HUES64 (cell line): ENCODE measurements at regions not wholly inside any gene's neighbourhood (a gene's known extent, or its start where the extent isn't known, plus 50 kb on each side); places are given as distances from the start of the nearest gene placed in this dataset.

Source experiments
- H3K27ac ChIP-seq: 2 replicates; pipeline ENCODE4 v1.7.0; 2013; ENCODE audit warnings: low read depth, low read length, inconsistent platforms
- H3K27me3 ChIP-seq: 2 replicates; pipeline ENCODE4 v1.6.1; 2013; ENCODE audit warnings: mild to moderate bottlenecking, low read length; ENCODE audit not compliant: insufficient read depth
- H3K36me3 ChIP-seq: 2 replicates; pipeline ENCODE4 v1.6.1; 2013; ENCODE audit warnings: mild to moderate bottlenecking, low read length; ENCODE audit not compliant: insufficient read depth
- H3K4me1 ChIP-seq: 2 replicates; pipeline ENCODE4 v1.6.1; 2013; ENCODE audit warnings: mild to moderate bottlenecking, low read length, moderate library complexity; ENCODE audit not compliant: insufficient read depth
- H3K4me3 ChIP-seq: 2 replicates; pipeline ENCODE4 v1.5.1; 2013; ENCODE audit warnings: mild to moderate bottlenecking, low read length, moderate library complexity
- H3K9ac ChIP-seq: 2 replicates; pipeline ENCODE4 v1.6.1; 2013; ENCODE audit warnings: mild to moderate bottlenecking, low read depth, low read length
- H3K9me3 ChIP-seq: 2 replicates; pipeline ENCODE4 v1.6.1; 2013; ENCODE audit warnings: low read depth, low read length; ENCODE audit not compliant: insufficient read depth
- WGBS: fragments of 150-250, 120-280 bp; methylation state at CpG from one replicate; pipeline ENCODE4 v1.1.7; 2013; ENCODE audit warnings: missing lambda C conversion rate; 5-methylcytosine and 5-hydroxymethylcytosine counted together

DNA sequence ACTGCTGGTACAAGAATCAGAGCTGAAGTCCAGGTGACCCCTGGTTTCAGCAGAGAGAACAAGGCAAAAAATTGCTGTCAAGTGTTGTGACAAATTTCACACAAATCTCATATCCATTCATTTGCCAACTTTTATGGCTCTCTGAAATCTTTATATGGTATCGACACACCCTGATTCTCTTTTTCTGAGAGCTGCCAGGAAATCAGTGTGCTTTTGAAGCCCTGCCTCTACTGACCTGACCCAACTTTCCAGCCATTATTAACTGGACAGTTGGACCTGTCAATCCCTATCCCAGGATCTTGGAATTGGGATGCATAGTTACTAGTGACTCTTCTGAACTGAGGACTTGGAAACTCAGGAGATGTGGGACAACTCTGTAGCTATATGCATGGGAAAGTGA is 288.2 kb upstream of the GADL1 start:
- WGBS: 97% methylated on average over 1 of the region's 1 CpG
- Histone ChIP-seq H3K27ac (no peak overlapping the region), H3K36me3 (no peaks in the 10 kb centered on the region), H3K9me3 (no peaks in the 10 kb centered on the region), H3K27me3 (no peaks in the 10 kb centered on the region), H3K4me1 (0 out of 2 replicates have a peak, but pooled peaks cover 3% of the 10 kb centered on the region), H3K9ac (no peak overlapping the region), H3K4me3 (no peak overlapping the region)

DNA sequence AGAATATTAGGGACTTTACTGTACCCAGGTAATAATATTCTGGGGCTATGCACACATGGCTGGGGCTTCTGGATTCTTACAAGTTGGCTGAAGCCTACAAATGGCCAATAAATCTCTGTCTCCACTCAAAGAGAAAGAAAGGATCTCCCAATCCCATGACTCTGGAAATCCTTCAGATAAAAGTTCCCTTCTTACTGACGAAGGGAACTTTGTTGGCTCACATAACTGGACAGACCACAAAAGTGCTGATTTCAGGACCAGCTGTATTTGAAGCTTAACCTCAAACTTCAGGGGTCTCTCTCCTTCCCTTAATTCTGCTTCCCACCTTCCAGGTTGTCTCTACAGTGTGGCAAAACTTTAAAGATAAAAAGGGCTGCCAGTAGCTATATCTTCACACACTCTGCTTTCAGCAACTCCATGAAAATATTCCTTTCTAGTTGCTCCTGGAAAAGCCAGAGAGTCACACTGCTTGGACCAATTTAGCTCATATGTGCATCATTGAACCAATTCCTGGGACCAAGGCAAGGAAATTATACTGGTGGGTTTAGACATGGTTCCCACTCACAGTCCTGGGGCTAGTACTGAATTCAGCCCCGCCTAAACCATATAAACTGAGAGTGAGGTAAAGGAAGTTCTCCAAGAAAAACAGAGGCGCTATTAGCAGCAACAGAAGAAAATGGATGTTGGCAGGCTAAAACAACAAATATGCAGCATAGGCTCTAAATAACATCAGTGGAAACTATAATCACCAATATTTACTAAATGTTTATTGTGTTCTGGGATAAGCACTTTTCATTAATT is 290.0 kb upstream of the GADL1 start:
- Histone ChIP-seq H3K36me3 (no peaks in the 10 kb centered on the region), H3K9me3 (no peaks in the 10 kb centered on the region), H3K4me3 (no peak overlapping the region), H3K27me3 (no peaks in the 10 kb centered on the region), H3K4me1 (0 out of 2 replicates have a peak, but pooled peaks cover 3% of the 10 kb centered on the region), H3K27ac (no peak overlapping the region), H3K9ac (no peak overlapping the region)
- 93% methylated on average over 3 of the region's 3 CpGs for WGBS

DNA sequence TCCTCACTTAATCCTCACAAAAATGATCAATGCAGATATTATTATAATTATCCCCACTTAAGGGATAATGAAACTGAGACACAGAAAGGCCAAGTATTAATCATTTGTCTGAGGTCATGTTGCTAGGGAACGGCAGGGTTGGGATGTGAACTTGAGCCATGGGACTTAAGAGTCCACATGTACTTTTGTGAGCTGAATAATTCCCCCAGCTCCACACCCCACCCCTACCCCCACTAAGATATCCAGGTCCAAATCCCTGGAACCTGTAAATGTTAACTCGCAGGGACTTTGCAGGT is 290.5 kb upstream of the GADL1 start:
- WGBS: 97% methylated on average over 2 of the region's 2 CpGs
- Histone ChIP-seq H3K4me1 (0 out of 2 replicates have a peak, but pooled peaks cover 3% of the 10 kb centered on the region), H3K36me3 (no peaks in the 10 kb centered on the region)

DNA sequence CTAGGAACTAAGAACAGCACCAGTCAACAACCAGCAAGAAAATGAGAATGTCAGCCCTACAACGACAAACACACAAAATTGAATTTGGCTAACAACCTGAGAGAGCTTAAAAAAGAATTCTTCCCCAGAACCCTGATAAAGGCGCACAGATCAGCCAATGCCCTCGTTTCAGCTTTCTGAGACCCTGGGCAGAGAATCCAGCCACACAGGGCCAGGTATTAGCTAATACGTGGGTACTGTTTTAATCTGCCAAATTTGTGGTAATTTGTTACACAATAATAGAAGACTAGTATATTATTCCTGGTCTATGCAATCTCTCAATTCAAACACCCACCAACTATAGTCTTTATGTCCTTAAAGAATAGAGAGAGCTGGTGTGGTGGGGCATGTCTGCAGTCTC is 291.6 kb upstream of the GADL1 start:
- Histone ChIP-seq H3K27ac (no peak overlapping the region), H3K9ac (no peak overlapping the region), H3K9me3 (no peaks in the 10 kb centered on the region), H3K4me1 (0 out of 2 replicates have a peak, but pooled peaks cover 3% of the 10 kb centered on the region), H3K27me3 (no peaks in the 10 kb centered on the region), H3K36me3 (no peaks in the 10 kb centered on the region), H3K4me3 (no peak overlapping the region)
- 93% methylated on average over 4 of the region's 4 CpGs for WGBS

More for the DNA sequence above, 290.5 kb upstream of the GADL1 start:
- no peaks in the 10 kb centered on the region for H3K9me3 ChIP-seq
- no peak overlapping the region for H3K4me3 ChIP-seq
- H3K27me3 ChIP-seq: no peaks in the 10 kb centered on the region
- H3K27ac ChIP-seq: no peak overlapping the region
- H3K9ac ChIP-seq: no peak overlapping the region

DNA sequence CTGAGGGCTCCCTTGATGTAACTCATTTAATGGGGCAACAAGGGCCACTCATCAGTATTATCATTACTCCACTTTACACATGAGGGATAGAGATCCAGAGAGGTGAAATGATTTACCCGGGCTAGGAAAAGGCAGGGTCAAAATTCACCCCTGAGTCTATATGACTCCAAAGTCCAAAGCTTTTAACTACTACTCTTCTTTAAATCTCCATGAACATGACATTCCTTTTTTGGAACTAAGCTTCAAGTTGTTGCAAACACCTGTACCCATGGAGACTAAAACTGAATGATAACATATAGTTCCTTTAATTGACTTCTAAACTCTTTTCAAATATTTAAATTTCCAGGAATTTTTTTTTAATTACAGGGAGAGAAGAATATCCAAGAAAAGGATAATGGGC is 292.9 kb upstream of the GADL1 start:
- Histone ChIP-seq H3K4me1 (0 out of 2 replicates have a peak, but pooled peaks cover 3% of the 10 kb centered on the region), H3K27ac (no peak overlapping the region), H3K27me3 (no peaks in the 10 kb centered on the region), H3K9me3 (no peaks in the 10 kb centered on the region), H3K9ac (no peak overlapping the region), H3K4me3 (no peak overlapping the region), H3K36me3 (no peaks in the 10 kb centered on the region)
- WGBS: 89% methylated on average over 1 of the region's 1 CpG

DNA sequence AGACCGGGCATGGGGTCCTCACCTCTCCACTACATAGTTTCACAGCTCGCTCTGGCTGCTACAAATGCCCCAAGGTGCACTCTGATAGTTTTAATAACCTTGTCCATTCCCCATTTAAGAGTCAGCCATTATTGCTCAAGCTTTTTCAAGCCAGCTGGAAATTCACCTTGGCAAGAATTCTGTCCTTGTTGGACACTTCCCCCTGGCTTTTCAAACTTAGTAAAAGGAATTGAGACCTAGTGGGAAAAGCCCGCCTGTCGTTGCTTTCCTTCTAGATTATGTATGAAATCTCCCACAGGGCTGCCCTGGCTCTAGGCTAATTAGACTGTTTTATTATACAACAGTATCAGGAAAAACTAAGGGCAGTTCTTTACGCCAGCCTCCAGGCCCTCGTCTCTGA is 293.7 kb upstream of the GADL1 start:
- Histone ChIP-seq H3K27me3 (no peaks in the 10 kb centered on the region), H3K4me1 (0 out of 2 replicates have a peak, but pooled peaks cover 3% of the 10 kb centered on the region), H3K9ac (no peak overlapping the region), H3K4me3 (no peak overlapping the region), H3K27ac (no peak overlapping the region), H3K9me3 (no peaks in the 10 kb centered on the region), H3K36me3 (no peaks in the 10 kb centered on the region)
- WGBS: 90% methylated on average over 6 of the region's 6 CpGs

DNA sequence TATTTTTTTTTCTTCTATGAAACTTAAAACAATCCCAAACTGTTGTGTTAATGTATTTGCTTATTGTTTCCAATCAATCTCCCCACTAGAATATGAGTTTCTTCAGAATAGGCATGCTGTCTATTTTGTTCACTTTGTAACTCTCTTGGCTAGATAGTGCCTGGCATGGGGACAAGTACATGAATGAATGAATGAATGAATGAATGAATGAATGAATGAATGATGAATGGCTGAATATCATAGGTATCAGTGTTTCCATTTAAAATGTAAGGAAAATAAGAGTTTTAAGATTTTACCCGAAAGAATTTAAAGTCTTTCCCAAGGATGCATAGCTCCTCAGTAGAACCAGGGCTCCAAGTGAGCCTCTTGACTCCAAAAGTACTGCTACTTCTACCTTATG is 294.9 kb upstream of the GADL1 start:
- Histone ChIP-seq H3K27me3 (no peaks in the 10 kb centered on the region), H3K36me3 (no peaks in the 10 kb centered on the region), H3K4me1 (0 out of 2 replicates have a peak, but pooled peaks cover 3% of the 10 kb centered on the region), H3K9ac (no peak overlapping the region), H3K4me3 (no peak overlapping the region), H3K27ac (no peak overlapping the region), H3K9me3 (no peaks in the 10 kb centered on the region)
- WGBS: 100% methylated on average over 1 of the region's 1 CpG

DNA sequence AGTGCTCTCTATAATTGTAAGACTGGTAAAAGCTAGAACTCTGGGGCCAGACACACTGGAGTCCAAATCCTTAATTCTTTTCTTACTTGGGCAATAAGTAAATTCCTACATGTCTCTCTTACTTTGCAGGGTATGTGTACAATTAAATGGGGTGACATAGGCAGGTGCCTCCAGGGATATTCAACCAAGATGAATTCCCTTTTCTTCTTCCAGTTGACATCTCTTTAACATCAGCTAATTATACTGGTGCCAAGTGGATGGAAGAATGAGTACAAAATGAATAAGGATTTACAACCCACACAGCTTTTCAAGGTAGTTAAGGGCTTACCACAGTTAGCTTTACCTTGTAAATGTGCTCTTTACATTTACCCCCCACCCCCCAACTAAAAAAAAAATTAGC is 295.5 kb upstream of the GADL1 start:
- H3K9ac ChIP-seq: no peak overlapping the region
- H3K27me3 ChIP-seq: no peaks in the 10 kb centered on the region
- 0 out of 2 replicates have a peak, but pooled peaks cover 3% of the 10 kb centered on the region for H3K4me1 ChIP-seq
- H3K9me3 ChIP-seq: no peaks in the 10 kb centered on the region
- no peaks in the 10 kb centered on the region for H3K36me3 ChIP-seq
- H3K4me3 ChIP-seq: no peak overlapping the region
- no peak overlapping the region for H3K27ac ChIP-seq

DNA sequence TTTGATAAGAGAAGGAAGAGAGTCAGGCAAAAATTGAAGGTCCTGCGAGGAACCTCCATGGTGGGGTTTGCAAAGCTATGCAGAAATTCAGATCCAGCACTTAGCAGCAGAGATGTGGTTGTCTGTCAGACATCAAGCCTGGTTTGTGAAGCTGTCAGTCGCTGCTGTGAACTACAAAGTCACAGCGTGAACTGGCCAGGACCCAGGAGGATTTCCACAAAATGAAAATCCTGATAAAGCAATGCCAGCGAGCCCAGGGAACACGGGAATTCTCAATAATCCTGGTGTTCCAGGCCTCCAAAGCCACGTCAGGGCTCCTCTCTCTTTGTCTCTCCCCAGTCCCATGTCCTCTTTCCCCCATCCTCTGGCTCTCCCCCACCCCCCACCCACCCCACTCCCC is 296.9 kb upstream of the GADL1 start:
- H3K27me3 ChIP-seq: no peaks in the 10 kb centered on the region

DNA sequence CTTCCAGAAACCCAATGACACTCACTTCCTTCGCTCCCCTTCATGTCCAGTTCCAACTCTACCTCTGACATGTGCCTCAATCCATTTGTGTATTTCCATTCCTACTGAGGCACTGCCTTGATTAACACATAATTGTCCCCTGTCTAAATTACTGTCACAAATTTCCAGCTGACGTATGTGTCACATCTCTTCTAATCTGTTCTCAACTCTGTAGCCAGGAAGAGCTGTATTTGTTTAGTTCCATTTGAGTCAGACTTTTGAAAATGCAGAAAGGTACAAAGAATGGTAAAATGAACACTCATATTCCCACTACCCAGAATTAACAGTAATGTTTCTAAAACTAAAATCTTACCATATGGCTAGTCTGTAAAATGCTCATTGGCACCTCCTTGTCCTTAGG is 299.0 kb upstream of the GADL1 start:
- WGBS: 85% methylated on average over 2 of the region's 2 CpGs
- H3K4me1 ChIP-seq: peaks cover 18% of the 10 kb centered on the region
- H3K36me3 ChIP-seq: no peaks in the 10 kb centered on the region
- H3K27ac ChIP-seq: no peak overlapping the region
- H3K9me3 ChIP-seq: no peaks in the 10 kb centered on the region
- no peak overlapping the region for H3K4me3 ChIP-seq
- H3K27me3 ChIP-seq: no peaks in the 10 kb centered on the region
- H3K9ac ChIP-seq: no peak overlapping the region

More for the DNA sequence above, 296.9 kb upstream of the GADL1 start:
- H3K36me3 ChIP-seq: no peaks in the 10 kb centered on the region
- WGBS: 88% methylated on average over 6 of the region's 6 CpGs
- no peak overlapping the region for H3K9ac ChIP-seq
- no peaks in the 10 kb centered on the region for H3K9me3 ChIP-seq
- H3K27ac ChIP-seq: no peak overlapping the region
- peaks cover 3% of the 10 kb centered on the region for H3K4me1 ChIP-seq
- H3K4me3 ChIP-seq: no peak overlapping the region

DNA sequence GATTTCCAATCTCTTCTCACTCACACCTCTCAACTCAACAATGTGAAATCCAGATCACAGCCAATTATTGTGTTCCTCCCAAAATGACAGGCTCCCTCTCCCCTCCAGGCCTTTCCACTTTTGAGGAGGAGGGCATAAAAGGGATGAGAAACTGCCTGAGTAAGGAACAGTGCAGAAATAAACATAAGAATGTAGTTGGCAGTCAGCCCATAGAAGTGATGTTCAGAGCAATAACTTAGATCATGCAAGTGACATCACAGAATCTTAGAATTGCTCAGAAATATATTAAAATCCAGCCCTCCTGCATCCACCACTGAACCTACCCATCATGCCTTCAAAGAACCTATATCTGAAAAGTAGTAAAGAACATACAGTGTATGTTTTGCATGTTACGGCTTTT is 299.4 kb upstream of the GADL1 start:
- no peak overlapping the region for H3K27ac ChIP-seq
- no peak overlapping the region for H3K4me3 ChIP-seq
- H3K9me3 ChIP-seq: no peaks in the 10 kb centered on the region
- no peaks in the 10 kb centered on the region for H3K27me3 ChIP-seq
- no peak overlapping the region for H3K9ac ChIP-seq
- H3K4me1 ChIP-seq: peaks cover 18% of the 10 kb centered on the region
- WGBS: 100% methylated on average over 1 of the region's 1 CpG
- H3K36me3 ChIP-seq: no peaks in the 10 kb centered on the region

DNA sequence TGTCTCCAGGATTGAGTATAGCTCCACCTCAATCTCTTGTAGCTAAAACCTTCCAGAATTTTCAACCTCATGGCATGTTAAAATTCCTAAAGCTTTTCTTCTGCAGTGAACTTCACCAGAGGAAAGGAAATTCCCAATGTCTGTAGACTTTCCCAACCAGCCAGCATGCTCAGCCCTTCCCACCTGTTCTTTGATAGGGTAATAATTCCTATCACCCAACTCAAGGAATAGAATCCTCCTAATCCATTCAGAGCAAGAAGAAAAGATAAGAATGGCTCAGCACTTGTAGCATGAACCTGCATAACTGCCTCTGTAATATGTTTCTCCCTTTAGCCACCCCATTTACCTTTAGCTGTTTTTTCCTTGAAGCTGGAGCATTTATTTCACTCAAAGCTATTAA is 301.8 kb upstream of the GADL1 start:
- no peaks in the 10 kb centered on the region for H3K9me3 ChIP-seq
- no peaks in the 10 kb centered on the region for H3K36me3 ChIP-seq
- no peak overlapping the region for H3K9ac ChIP-seq
- no peak overlapping the region for H3K27ac ChIP-seq
- no peaks in the 10 kb centered on the region for H3K27me3 ChIP-seq
- H3K4me1 ChIP-seq: peaks cover 18% of the 10 kb centered on the region
- no peak overlapping the region for H3K4me3 ChIP-seq
